NCI-H187 treated with DMSO at 0.1 percent for 48 hours (cell line): ENCODE measurements at regions not wholly inside any gene's neighbourhood (a gene's known extent, or its start where the extent isn't known, plus 50 kb on each side); places are given as distances from the start of the nearest gene placed in this dataset.
"Not testable (repeated sequence)": the region's sequence is repeated elsewhere in the genome, so short reads cannot be mapped to it uniquely, and the experiment has no call there.

ENCODE experiments used
- DNase-seq: peaks from one replicate; lab custom pipeline; 2025; lab: John Stamatoyannopoulos, UW

- not testable (repeated sequence) for DNase-seq
Measured at GRCh38 chr2:215889240-215889969, 123.9 kb downstream of the MREG start.

- DNase-seq = no peak
Measured at GRCh38 chr2:215888680-215889079, 124.7 kb downstream of the MREG start.

GRCh38 chr2:215887303-215887702 lies 126.0 kb downstream of the MREG start:
- no peak for DNase-seq

GRCh38 chr2:215886022-215886421 lies 127.3 kb downstream of the MREG start:
- DNase-seq = no peak

- DNase-seq = no peak
Measured at GRCh38 chr2:215885536-215885935, 127.8 kb downstream of the MREG start.

GRCh38 chr2:215884451-215885087 lies 128.8 kb downstream of the MREG start:
- DNase-seq = no peak

- DNase-seq = no peak
Measured at GRCh38 chr2:215883799-215884198, 129.6 kb downstream of the MREG start.

- DNase-seq = no peak
Measured at GRCh38 chr2:215882689-215883088, 130.7 kb downstream of the MREG start.

- no peak for DNase-seq
Measured at GRCh38 chr2:215881582-215881981, 131.8 kb downstream of the MREG start.

GRCh38 chr2:215880970-215881369 lies 132.4 kb downstream of the MREG start:
- no peak for DNase-seq

- no peak for DNase-seq
Measured at GRCh38 chr2:215879977-215880940, 133.1 kb downstream of the MREG start.

GRCh38 chr2:215879331-215879730 lies 134.0 kb downstream of the MREG start:
- no peak for DNase-seq

GRCh38 chr2:215878476-215879063 lies 134.8 kb downstream of the MREG start:
- no peak for DNase-seq

- DNase-seq = no peak
Measured at GRCh38 chr2:215876937-215877238, 136.5 kb downstream of the MREG start.

- no peak for DNase-seq
Measured at GRCh38 chr2:215876139-215876936, 137.0 kb downstream of the MREG start.

- no peak for DNase-seq
Measured at GRCh38 chr2:215874418-215874817, 138.9 kb downstream of the MREG start.

GRCh38 chr2:215870986-215871385 lies 142.4 kb downstream of the MREG start:
- no peak for DNase-seq

- no peak for DNase-seq
Measured at GRCh38 chr2:215870088-215870490, 143.3 kb downstream of the MREG start.

- DNase-seq = no peak
Measured at GRCh38 chr2:215868846-215869543, 144.4 kb downstream of the MREG start.

GRCh38 chr2:215866606-215867005 lies 146.7 kb downstream of the MREG start:
- DNase-seq = no peak

GRCh38 chr2:215863687-215864086 lies 149.7 kb downstream of the MREG start:
- DNase-seq = no peak
